ENCODE measurements at regions not wholly inside any gene's neighbourhood (a gene's known extent, or its start where the extent isn't known, plus 50 kb on each side); places are given as distances from the start of the nearest gene placed in this dataset.

- in situ Hi-C loops (cut with MboI; ENCODE audit: low sequenced_read_pairs), result no loop called here
Measured at GRCh38 chr1:56056438-56057287, 522.7 kb downstream of the PLPP3 start.

- in situ Hi-C loops (cut with MboI; ENCODE audit: low sequenced_read_pairs), result no loop called here
Measured at GRCh38 chr1:56054959-56055358, 524.4 kb downstream of the PLPP3 start.

- in situ Hi-C loops (cut with MboI; ENCODE audit: low sequenced_read_pairs), result no loop called here
Measured at GRCh38 chr1:56052041-56052440, 527.3 kb downstream of the PLPP3 start.

GRCh38 chr1:56050911-56051310 lies 528.5 kb downstream of the PLPP3 start:
- in situ Hi-C loops (cut with MboI; ENCODE audit: low sequenced_read_pairs), result no loop called here

- in situ Hi-C loops (cut with MboI; ENCODE audit: low sequenced_read_pairs), result no loop called here
Measured at GRCh38 chr1:56045477-56045876, 533.9 kb downstream of the PLPP3 start.

- in situ Hi-C loops (cut with MboI; ENCODE audit: low sequenced_read_pairs), result no loop called here
Measured at GRCh38 chr1:56045062-56045461, 534.3 kb downstream of the PLPP3 start.

- in situ Hi-C loops (cut with MboI; ENCODE audit: low sequenced_read_pairs), result no loop called here
Measured at GRCh38 chr1:56036479-56036878, 542.9 kb downstream of the PLPP3 start.

GRCh38 chr1:56034847-56035481 lies 544.4 kb downstream of the PLPP3 start:
- in situ Hi-C loops (cut with MboI; ENCODE audit: low sequenced_read_pairs), result no loop called here

- in situ Hi-C loops (cut with MboI; ENCODE audit: low sequenced_read_pairs), result no loop called here
Measured at GRCh38 chr1:56034222-56034621, 545.1 kb downstream of the PLPP3 start.

- in situ Hi-C loops (cut with MboI; ENCODE audit: low sequenced_read_pairs), result no loop called here
Measured at GRCh38 chr1:56033321-56034037, 545.9 kb downstream of the PLPP3 start.

- in situ Hi-C loops (cut with MboI; ENCODE audit: low sequenced_read_pairs), result no loop called here
Measured at GRCh38 chr1:56032096-56032676, 547.2 kb downstream of the PLPP3 start.

- in situ Hi-C loops (cut with MboI; ENCODE audit: low sequenced_read_pairs), result no loop called here
Measured at GRCh38 chr1:56031001-56031400, 548.4 kb downstream of the PLPP3 start.

GRCh38 chr1:56029319-56030003 lies 549.9 kb downstream of the PLPP3 start:
- in situ Hi-C loops (cut with MboI; ENCODE audit: low sequenced_read_pairs), result no loop called here

- in situ Hi-C loops (cut with MboI; ENCODE audit: low sequenced_read_pairs), result no loop called here
Measured at GRCh38 chr1:56028911-56029310, 550.5 kb downstream of the PLPP3 start.

GRCh38 chr1:56028244-56028643 lies 551.1 kb downstream of the PLPP3 start:
- in situ Hi-C loops (cut with MboI; ENCODE audit: low sequenced_read_pairs), result no loop called here

- in situ Hi-C loops (cut with MboI; ENCODE audit: low sequenced_read_pairs), result no loop called here
Measured at GRCh38 chr1:56025942-56026341, 553.4 kb downstream of the PLPP3 start.

GRCh38 chr1:56024155-56024554 lies 555.2 kb downstream of the PLPP3 start:
- in situ Hi-C loops (cut with MboI; ENCODE audit: low sequenced_read_pairs), result no loop called here

GRCh38 chr1:56019922-56020321 lies 559.4 kb downstream of the PLPP3 start:
- in situ Hi-C loops (cut with MboI; ENCODE audit: low sequenced_read_pairs), result no loop called here

- in situ Hi-C loops (cut with MboI; ENCODE audit: low sequenced_read_pairs), result no loop called here
Measured at GRCh38 chr1:56019472-56019871, 559.9 kb downstream of the PLPP3 start.

GRCh38 chr1:56017336-56017735 lies 562.0 kb downstream of the PLPP3 start:
- in situ Hi-C loops (cut with MboI; ENCODE audit: low sequenced_read_pairs), result no loop called here

GRCh38 chr1:56003846-56004245 lies 575.5 kb downstream of the PLPP3 start:
- in situ Hi-C loops (cut with MboI; ENCODE audit: low sequenced_read_pairs), result no loop called here
